Colon (tissue), 2 donors: ENCODE measurements at regions not wholly inside any gene's neighbourhood (a gene's known extent, or its start where the extent isn't known, plus 50 kb on each side); places are given as distances from the start of the nearest gene placed in this dataset.

Experiments
- FAIRE-seq: peaks from 2 replicates; lab custom pipeline; 2012; peaks lifted over from hg19 to GRCh38; lab: Jason Lieb, UNC
- donor health status: control.
- donor health status: control.

- FAIRE-seq: no peak
These were observed 135.7 kb downstream of the LRRC70 start for GRCh38 chr5:62714296-62714695.

GRCh38 chr5:62708481-62709325 is 130.1 kb downstream of the LRRC70 start:
- no peak for FAIRE-seq

DNA sequence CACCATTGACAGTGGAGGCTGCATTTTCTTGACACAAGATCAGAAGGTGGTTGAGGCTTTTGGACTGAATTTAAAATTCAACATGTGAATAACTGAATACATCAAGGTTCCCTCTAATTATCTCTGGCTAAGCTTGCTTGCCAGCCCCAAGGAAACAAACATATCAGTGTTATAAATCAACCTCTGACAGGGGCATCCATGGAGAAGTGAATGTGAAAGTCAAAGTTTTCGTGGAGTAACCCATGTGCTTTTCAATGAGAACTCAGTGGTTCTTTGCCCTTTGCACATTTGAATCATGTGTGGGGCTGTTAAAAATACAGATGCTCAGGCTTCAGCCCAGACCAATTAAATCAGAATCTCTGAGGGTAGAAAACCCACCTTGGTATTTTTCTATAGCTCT is 128.9 kb downstream of the LRRC70 start:
- FAIRE-seq: no peak

DNA sequence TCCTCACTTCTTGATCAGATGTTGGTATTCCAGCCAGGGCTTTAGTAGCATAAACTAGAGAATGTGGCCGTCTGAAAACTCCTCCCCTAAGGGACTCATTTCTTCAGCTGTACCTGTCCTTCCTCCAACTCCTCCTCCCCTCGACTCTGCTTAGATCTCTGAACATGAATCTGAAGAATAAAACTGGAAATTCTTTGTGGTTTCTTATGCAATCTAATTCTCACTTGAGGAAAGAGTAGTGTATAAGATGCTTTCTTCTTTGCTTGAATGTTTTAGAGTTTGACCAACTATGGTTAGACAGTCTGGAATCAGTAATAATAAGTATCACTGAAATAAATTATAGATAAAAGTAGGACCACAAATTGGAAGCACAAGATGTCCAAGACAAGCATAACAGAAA is 128.5 kb downstream of the LRRC70 start:
- FAIRE-seq: no peak

- FAIRE-seq: no peak
These were observed 126.4 kb downstream of the LRRC70 start for GRCh38 chr5:62705022-62705421.

- no peak for FAIRE-seq
These were observed 123.5 kb downstream of the LRRC70 start for GRCh38 chr5:62702126-62702525.

- FAIRE-seq: no peak
These were observed 122.4 kb downstream of the LRRC70 start for GRCh38 chr5:62701036-62701435.

DNA sequence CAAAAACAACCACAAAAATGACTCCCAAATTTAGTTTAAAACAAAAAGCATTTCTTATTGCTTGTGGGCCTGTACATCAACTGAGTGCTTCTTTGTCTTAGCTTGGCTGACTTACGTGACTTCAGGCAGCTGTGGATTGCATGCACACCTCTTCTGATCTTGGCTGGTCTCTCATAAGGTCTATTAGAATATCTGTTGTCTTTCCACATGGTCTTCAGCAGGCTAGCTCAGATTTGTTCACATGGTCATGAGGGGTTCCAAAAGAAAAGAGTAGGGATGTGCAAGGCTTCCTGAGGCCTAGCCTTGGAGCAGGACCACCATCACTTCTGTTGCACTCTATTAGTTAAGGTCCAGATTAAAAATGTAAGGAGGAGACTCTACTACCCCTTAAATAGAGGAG is 120.1 kb downstream of the LRRC70 start:
- no peak for FAIRE-seq

GRCh38 chr5:62695274-62695673 is 116.7 kb downstream of the LRRC70 start:
- FAIRE-seq: no peak

DNA sequence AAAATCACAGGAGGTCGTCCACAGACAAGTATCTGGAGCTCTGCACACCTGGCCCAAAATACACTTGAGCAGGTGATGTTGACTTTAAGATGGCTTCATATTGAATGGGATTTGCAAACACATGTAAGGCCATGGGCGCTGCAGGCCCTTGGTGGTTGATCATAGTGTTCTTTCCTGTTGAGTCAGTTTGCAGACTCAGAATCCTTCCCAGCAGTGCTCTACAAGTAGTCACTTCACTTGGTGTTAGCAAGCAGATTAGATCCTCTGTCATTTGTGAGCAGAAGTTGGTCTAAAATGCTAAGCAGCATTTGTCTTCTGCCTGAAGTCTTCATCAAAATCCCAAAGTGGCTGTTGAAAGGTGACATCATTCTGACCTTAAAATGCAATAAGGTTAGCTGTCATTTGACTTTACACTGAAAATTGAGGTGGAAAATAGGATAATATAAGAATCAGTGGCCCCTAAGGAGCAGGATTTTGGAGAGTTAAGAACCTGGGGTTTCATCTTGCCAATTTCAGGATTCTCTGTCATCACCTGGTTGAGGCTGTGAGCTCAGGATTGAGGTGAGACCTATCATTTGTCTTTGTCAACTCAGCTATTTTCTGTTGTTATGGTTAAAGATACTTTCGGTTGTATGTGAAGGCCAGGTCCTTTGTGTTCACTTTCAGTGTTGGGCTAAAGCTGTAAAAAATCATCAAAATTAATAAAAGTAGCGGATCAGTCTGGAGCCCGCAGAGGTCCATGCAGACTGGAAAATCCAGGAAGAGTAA is 114.5 kb downstream of the LRRC70 start:
- no peak for FAIRE-seq

- FAIRE-seq: no peak
These were observed 113.3 kb downstream of the LRRC70 start for GRCh38 chr5:62691946-62692345.

DNA sequence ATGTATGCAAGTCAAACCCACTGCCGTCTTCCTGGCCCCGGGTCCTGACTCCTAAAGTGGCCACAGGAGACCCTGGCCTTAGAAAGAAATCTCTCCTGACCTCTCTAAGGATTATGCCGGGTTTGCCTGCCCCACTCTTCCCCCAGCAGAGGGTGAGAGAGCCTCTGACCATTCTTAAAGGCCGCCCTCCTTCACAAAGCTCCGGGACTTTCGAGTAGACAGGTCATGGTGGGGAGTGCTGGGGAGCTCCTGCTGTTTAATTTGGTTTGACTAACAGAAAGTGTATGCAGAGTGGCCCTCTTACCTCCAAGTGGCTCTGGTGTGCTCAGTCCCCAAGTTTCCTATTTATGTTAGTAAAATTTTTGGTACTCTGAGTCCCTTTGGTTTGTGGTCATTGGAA is 111.8 kb downstream of the LRRC70 start:
- FAIRE-seq: no peak

GRCh38 chr5:62689599-62690368 is 111.2 kb downstream of the LRRC70 start:
- FAIRE-seq: no peak

GRCh38 chr5:62686692-62687091 is 108.1 kb downstream of the LRRC70 start:
- no peak for FAIRE-seq

- FAIRE-seq: no peak
These were observed 106.6 kb downstream of the LRRC70 start for GRCh38 chr5:62685221-62685620.

DNA sequence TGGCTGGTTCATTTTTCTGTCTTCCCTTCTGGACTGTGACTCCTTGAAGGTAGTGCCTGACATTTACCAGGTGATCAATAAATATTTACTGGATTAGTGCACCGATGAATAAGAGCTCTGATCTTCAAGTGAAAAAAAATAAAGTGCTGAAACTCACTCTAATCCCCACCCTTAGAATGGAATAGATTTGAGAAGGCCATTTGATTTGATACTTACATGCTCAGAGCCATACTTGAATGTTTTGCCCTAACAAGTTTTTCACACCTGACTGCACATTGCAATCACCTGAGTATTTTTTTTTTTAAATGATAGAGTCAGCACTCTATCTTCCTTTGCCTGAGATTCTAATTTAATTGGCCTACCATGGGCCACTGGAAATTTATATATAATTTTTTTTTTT is 105.7 kb downstream of the LRRC70 start:
- no peak for FAIRE-seq

DNA sequence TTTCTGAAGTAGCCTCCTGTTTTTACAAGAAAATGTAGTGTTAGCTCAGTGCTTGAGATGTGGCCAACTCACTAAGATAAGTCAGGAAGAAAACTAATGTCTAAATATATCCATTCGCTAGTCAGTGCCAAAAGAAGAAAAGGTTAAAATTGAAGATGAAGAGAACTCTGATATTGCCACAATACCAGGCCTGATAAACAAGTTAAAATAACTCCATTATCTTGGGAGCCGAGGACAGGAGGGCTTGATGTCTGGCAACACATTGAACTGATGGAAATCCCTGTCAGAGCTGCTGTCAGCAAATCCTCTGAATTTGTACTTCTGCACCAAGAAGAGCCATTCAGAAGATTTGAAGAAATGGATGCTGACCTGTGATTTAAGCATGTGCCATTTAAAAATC is 103.4 kb downstream of the LRRC70 start:
- no peak for FAIRE-seq

GRCh38 chr5:62681117-62681850 is 102.7 kb downstream of the LRRC70 start:
- FAIRE-seq: no peak

DNA sequence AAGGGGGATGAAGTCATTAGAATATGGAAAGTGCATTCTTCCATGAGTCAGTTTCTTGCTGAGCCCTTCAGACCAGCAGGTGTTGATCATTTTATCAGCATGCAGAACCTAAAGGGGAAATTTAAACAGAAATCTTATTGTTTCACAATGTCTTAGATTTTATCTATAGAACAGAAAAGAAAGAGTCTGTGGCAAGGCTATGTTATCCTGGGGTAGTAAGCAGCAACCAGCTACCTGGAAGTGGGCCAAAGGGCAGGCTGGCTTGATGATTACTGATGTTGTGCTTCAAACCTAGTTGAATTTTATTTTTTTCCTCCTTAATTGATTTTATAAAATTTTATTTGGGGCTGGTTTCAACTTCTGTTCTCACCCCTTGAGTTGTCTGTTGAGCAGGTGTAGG is 101.5 kb downstream of the LRRC70 start:
- no peak for FAIRE-seq
